ENCODE measurements at regions not wholly inside any gene's neighbourhood (a gene's known extent, or its start where the extent isn't known, plus 50 kb on each side); places are given as distances from the start of the nearest gene placed in this dataset.

DNA sequence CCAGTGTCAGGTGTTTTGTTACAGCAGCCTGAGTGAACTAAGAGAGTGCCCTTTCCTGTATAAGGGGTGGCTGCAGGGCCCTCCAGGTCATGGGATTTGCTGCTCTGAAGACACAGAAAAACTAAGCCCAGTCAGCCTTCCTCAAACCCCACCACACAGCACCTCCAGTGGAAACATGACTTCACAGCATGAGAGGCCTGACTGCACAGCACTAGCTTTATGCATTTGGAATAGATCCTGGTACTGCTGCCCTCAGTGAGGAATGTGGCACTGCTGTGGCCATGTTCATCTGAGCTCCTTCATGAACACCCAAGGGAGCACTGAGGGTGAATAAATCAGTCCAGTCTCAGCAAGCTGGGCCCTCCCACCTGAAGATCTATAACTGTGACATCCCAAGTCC lies 296.1 kb upstream of the FOXQ1 start:
- Histone ChIP-seq H3K4me1 (ENCODE audit: control insufficient read depth, extremely low read depth, insufficient read depth, low read length) (no peaks in the 10 kb centered on the region), H2AFZ (ENCODE audit: low read length) (no peak overlapping the region), H3K9ac (ENCODE audit: insufficient read depth, low read length) (no peak overlapping the region), H3K9me3 (ENCODE audit: control insufficient read depth, insufficient read depth, low read depth, low read length) (no peaks in the 10 kb centered on the region), H3K27ac (ENCODE audit: insufficient read depth, low read length) (no peak overlapping the region), H3K79me2 (ENCODE audit: control insufficient read depth, insufficient read depth, low read length) (no peaks in the 10 kb centered on the region), H3K36me3 (ENCODE audit: control insufficient read depth, insufficient read depth, low read length) (no peaks in the 10 kb centered on the region), H3K4me2 (ENCODE audit: extremely low read depth, insufficient read depth, low read length) (no peak overlapping the region), H3K4me3 (replicated peaks in 1 of 4; ENCODE audit: control extremely low read depth in 1 of 4, insufficient read depth in 1 of 4, low read depth in 3 of 4, low read length in 4 of 4) (no peak overlapping the region), H4K20me1 (ENCODE audit: control insufficient read depth, extremely low read depth, insufficient read depth, low read length) (no peaks in the 10 kb centered on the region), H3K27me3 (ENCODE audit: control insufficient read depth, insufficient read depth, low read length) (peaks cover 2% of the 10 kb centered on the region)
- peak; percentile 10 to 39 for TF ChIP-seq CTCF (conservative IDR thresholded peaks at IDR 0.05 in 1 of 2, IDR thresholded peaks at IDR 0.05 in 1 of 2; ENCODE audit: low read depth in 1 of 2, low read length in 2 of 2)
- TF ChIP-seq EZH2 (IDR thresholded peaks at IDR 0.05; ENCODE audit: low read length, missing control alignments), result no peak
- peak in 1 of 2 donors; percentile 16 for DNase-seq (ENCODE audit: low read depth in 2 of 2)

DNA sequence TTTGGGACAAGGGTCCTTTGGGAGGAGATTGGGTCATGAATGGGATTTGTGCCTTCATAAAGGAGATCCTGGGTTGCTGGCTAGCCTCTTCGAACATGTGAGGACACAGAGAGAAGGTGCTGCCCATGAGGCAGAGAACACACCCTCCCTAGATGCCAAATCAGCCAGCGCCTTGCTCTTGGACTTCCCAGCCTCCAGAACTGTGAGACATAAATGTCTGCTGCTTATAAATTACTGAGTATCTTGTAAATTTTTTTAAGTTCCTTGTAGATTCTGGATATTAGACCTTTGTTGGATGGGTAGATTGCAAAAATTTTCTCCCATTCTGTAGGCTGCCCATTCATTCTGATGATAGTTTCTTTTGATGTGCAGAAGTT lies 297.5 kb upstream of the FOXQ1 start:
- Histone ChIP-seq H3K9me3 (ENCODE audit: control insufficient read depth, insufficient read depth, low read depth, low read length) (no peaks in the 10 kb centered on the region), H3K27me3 (ENCODE audit: control insufficient read depth, insufficient read depth, low read length) (peaks cover 4% of the 10 kb centered on the region), H3K79me2 (ENCODE audit: control insufficient read depth, insufficient read depth, low read length) (no peaks in the 10 kb centered on the region), H3K4me2 (ENCODE audit: extremely low read depth, insufficient read depth, low read length) (no peak overlapping the region), H3K36me3 (ENCODE audit: control insufficient read depth, insufficient read depth, low read length) (no peaks in the 10 kb centered on the region), H3K27ac (ENCODE audit: insufficient read depth, low read length) (no peak overlapping the region), H3K4me3 (replicated peaks in 1 of 4; ENCODE audit: control extremely low read depth in 1 of 4, insufficient read depth in 1 of 4, low read depth in 3 of 4, low read length in 4 of 4) (no peak overlapping the region), H4K20me1 (ENCODE audit: control insufficient read depth, extremely low read depth, insufficient read depth, low read length) (no peaks in the 10 kb centered on the region), H3K4me1 (ENCODE audit: control insufficient read depth, extremely low read depth, insufficient read depth, low read length) (no peaks in the 10 kb centered on the region), H2AFZ (ENCODE audit: low read length) (no peak overlapping the region), H3K9ac (ENCODE audit: insufficient read depth, low read length) (no peak overlapping the region)
- DNase-seq (ENCODE audit: low read depth in 2 of 2), result no peak
- TF ChIP-seq CTCF (conservative IDR thresholded peaks at IDR 0.05 in 1 of 2, IDR thresholded peaks at IDR 0.05 in 1 of 2; ENCODE audit: low read depth in 1 of 2, low read length in 2 of 2) (no peak), EZH2 (IDR thresholded peaks at IDR 0.05; ENCODE audit: low read length, missing control alignments) (no peak)

GRCh38 chr6:1013656-1014430 lies 298.1 kb upstream of the FOXQ1 start:
- no peaks in the 10 kb centered on the region for H3K4me1 ChIP-seq (ENCODE audit: control insufficient read depth, extremely low read depth, insufficient read depth, low read length)
- no peak overlapping the region for H3K9ac ChIP-seq (ENCODE audit: insufficient read depth, low read length)
- no peaks in the 10 kb centered on the region for H4K20me1 ChIP-seq (ENCODE audit: control insufficient read depth, extremely low read depth, insufficient read depth, low read length)
- no peak overlapping the region for H3K4me3 ChIP-seq (replicated peaks in 1 of 4; ENCODE audit: control extremely low read depth in 1 of 4, insufficient read depth in 1 of 4, low read depth in 3 of 4, low read length in 4 of 4)
- TF ChIP-seq EZH2 (IDR thresholded peaks at IDR 0.05; ENCODE audit: low read length, missing control alignments) (no peak), CTCF (conservative IDR thresholded peaks at IDR 0.05 in 1 of 2, IDR thresholded peaks at IDR 0.05 in 1 of 2; ENCODE audit: low read depth in 1 of 2, low read length in 2 of 2) (no peak)
- peak in 1 of 2 donors; percentile 9 for DNase-seq (ENCODE audit: low read depth in 2 of 2)
- no peaks in the 10 kb centered on the region for H3K36me3 ChIP-seq (ENCODE audit: control insufficient read depth, insufficient read depth, low read length)
- no peaks in the 10 kb centered on the region for H3K79me2 ChIP-seq (ENCODE audit: control insufficient read depth, insufficient read depth, low read length)
- H3K27me3 ChIP-seq (ENCODE audit: control insufficient read depth, insufficient read depth, low read length), result peaks cover 4% of the 10 kb centered on the region
- H3K27ac ChIP-seq (ENCODE audit: insufficient read depth, low read length), result no peak overlapping the region
- H3K9me3 ChIP-seq (ENCODE audit: control insufficient read depth, insufficient read depth, low read depth, low read length), result no peaks in the 10 kb centered on the region
- no peak overlapping the region for H2AFZ ChIP-seq (ENCODE audit: low read length)
- H3K4me2 ChIP-seq (ENCODE audit: extremely low read depth, insufficient read depth, low read length), result peak overlapping the region; percentile 3
